K562 (cell line): ENCODE measurements at regions not wholly inside any gene's neighbourhood (a gene's known extent, or its start where the extent isn't known, plus 50 kb on each side); places are given as distances from the start of the nearest gene placed in this dataset.

Source experiments
- CBX3 ChIP-seq, 2 experiments: IDR thresholded peaks; 1 replicate in 1 of 2; 2 replicates in 1 of 2; pipeline ENCODE4 v1.6.1; 2012; ENCODE audit warnings: inconsistent platforms in 2 of 2, low read length in 2 of 2, borderline replicate concordance in 1 of 2, control low read depth in 1 of 2
- DDX20 ChIP-seq: fragments of 450-650 bp; IDR thresholded peaks from 2 replicates; pipeline ENCODE4 v1.6.1; 2016; ENCODE audit warnings: missing genetic modification characterization, low read depth, mild to moderate bottlenecking, missing compliant biosample characterization, moderate library complexity
- GABPA ChIP-seq: fragments of 200-800 bp; sonication (Bioruptor generic); conservative IDR thresholded peaks from 2 replicates; pipeline ENCODE4 v1.6.1; 2016; ENCODE audit warnings: low read depth, missing genetic modification characterization, missing compliant biosample characterization
- JUN ChIP-seq, 2 experiments: sonication (generic) in 1 of 2; formaldehyde crosslinking in 1 of 2; IDR thresholded peaks; 2 replicates each; pipeline versions ENCODE4 v1.6.1 to v1.8.0; 2012 to 2022; ENCODE audit warnings: borderline replicate concordance in 2 of 2, mild to moderate bottlenecking in 2 of 2, improper control_type of control experiment in 1 of 2, low read depth in 1 of 2, low read length in 1 of 2, missing genetic modification reagents in 1 of 2
- LARP7 ChIP-seq: fragments of 450-650 bp; IDR thresholded peaks from 2 replicates; pipeline ENCODE4 v1.6.1; 2016
- RAD21 ChIP-seq, 2 experiments: fragments of 250-450 bp in 1 of 2; fragments of 450-650 bp in 1 of 2; sonication (Bioruptor Pico) in 1 of 2; formaldehyde crosslinking in 1 of 2; IDR thresholded peaks in 1 of 2; conservative IDR thresholded peaks in 1 of 2; 2 replicates each; pipeline versions ENCODE4 v1.4.0 to v1.8.0; 2020 to 2022; ENCODE audit warnings: mild to moderate bottlenecking in 2 of 2, moderate library complexity in 1 of 2
- ZC3H4 ChIP-seq: sonication (generic); formaldehyde crosslinking; IDR thresholded peaks from 2 replicates; pipeline ENCODE4 v1.9.0; 2021; ENCODE audit warnings: missing genetic modification reagents, borderline replicate concordance
- ZNF324 ChIP-seq: fragments of 250-450 bp; sonication (Bioruptor Pico); IDR thresholded peaks from 2 replicates; pipeline ENCODE4 v1.4.0; 2020; ENCODE audit warnings: mild to moderate bottlenecking
- TF ChIP-seq, protein P1 (sequence below), 3 experiments: IDR thresholded peaks in 2 of 3; conservative IDR thresholded peaks in 1 of 3; 2 replicates each; pipeline ENCODE4 v1.5.1; 2011 to 2012; ENCODE audit warnings: low read length in 3 of 3, mild to moderate bottlenecking in 3 of 3, control low read depth in 2 of 3, improper control_type of control experiment in 1 of 3, inconsistent platforms in 1 of 3, low read depth in 1 of 3, mixed read lengths in 1 of 3, moderate library complexity in 1 of 3; ENCODE audit not compliant: insufficient read depth in 2 of 3

DNA sequence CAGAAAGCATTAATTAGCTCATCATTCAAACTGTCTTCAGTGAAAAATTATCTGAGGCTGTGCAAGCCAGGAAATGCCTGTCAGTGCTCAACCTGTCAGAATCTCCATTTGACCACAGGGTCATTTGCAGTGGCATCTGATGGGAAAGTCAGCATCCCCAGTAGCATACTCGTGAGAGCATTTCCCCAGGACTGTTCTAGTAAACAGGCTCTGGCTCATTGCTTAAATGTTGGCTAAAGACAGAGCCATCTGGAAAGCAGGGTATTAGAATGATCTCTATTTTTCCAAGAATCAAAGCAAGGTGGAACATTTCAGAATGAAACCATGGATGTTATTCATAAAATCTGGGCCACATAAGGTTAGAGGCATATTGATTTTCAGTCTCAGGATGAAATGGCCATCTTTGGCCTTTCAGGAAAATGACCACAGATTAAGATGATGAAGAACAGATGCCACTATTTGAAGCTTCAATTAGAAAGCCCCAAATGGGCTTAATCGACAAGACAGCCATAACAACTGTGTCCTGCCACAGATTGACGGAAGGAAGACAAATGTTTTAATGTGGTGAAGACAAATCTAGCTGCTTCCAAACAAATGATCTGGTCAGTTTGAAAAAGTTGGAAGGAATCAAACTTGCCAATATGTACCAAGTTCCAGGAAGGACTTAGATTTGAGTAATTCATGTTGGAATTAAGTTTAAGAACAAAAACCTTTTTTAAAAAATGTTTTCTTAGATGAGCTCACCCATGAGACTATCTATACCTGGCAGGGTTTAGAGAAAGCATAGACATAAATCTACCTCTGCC lies 94.0 kb upstream of the FAR2 start:
- no peak for TF ChIP-seq ZNF324 (CRISPR knock-in tag)
- no peak for TF ChIP-seq JUN (IDR thresholded peaks at IDR 0.05; ENCODE audit: borderline replicate concordance, low read depth, low read length)
- TF ChIP-seq JUN (CRISPR knock-in tag; IDR thresholded peaks at IDR 0.05; ENCODE audit: borderline replicate concordance): no peak
- no peak for TF ChIP-seq CBX3 (IDR thresholded peaks at IDR 0.05; ENCODE audit: borderline replicate concordance in 1 of 2, low read length in 2 of 2)
- TF ChIP-seq, protein P1, sequence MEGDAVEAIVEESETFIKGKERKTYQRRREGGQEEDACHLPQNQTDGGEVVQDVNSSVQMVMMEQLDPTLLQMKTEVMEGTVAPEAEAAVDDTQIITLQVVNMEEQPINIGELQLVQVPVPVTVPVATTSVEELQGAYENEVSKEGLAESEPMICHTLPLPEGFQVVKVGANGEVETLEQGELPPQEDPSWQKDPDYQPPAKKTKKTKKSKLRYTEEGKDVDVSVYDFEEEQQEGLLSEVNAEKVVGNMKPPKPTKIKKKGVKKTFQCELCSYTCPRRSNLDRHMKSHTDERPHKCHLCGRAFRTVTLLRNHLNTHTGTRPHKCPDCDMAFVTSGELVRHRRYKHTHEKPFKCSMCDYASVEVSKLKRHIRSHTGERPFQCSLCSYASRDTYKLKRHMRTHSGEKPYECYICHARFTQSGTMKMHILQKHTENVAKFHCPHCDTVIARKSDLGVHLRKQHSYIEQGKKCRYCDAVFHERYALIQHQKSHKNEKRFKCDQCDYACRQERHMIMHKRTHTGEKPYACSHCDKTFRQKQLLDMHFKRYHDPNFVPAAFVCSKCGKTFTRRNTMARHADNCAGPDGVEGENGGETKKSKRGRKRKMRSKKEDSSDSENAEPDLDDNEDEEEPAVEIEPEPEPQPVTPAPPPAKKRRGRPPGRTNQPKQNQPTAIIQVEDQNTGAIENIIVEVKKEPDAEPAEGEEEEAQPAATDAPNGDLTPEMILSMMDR (IDR thresholded peaks at IDR 0.05 in 2 of 3, conservative IDR thresholded peaks at IDR 0.05 in 1 of 3; ENCODE audit: insufficient read depth in 2 of 3, low read depth in 1 of 3, low read length in 3 of 3): no peak
- TF ChIP-seq LARP7: no peak
- no peak for TF ChIP-seq DDX20 (tag)
- no peak for TF ChIP-seq ZC3H4 (CRISPR knock-in tag)
- TF ChIP-seq GABPA (tag): no peak
- no peak for TF ChIP-seq RAD21 (CRISPR knock-in tag; conservative IDR thresholded peaks at IDR 0.05 in 1 of 2, IDR thresholded peaks at IDR 0.05 in 1 of 2)
